ENCODE measurements at regions not wholly inside any gene's neighbourhood (a gene's known extent, or its start where the extent isn't known, plus 50 kb on each side); places are given as distances from the start of the nearest gene placed in this dataset.

DNA sequence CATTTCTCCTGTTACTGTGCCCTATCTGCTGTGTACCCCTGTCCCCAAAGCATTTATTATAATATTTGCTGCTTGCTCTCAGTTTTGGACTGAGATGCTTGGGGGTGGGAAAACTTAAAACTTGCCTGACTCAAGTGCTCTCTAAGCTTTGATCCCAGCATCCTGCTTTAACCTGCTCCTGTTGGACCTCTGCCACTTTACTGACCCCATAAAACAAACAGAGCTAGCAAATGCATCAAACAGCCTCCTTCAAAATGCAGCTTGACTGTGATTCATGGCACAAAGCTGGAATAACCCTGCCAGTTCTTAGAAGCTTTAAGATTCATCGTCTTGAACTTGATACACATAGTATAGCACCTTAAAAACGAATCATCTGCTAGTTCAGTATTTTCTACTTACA is 212.5 kb downstream of the DEPDC1B start:
- no peak for TF ChIP-seq POLR2A (IDR thresholded peaks at IDR 0.05; ENCODE audit: low read depth)
- TF ChIP-seq, protein P1, sequence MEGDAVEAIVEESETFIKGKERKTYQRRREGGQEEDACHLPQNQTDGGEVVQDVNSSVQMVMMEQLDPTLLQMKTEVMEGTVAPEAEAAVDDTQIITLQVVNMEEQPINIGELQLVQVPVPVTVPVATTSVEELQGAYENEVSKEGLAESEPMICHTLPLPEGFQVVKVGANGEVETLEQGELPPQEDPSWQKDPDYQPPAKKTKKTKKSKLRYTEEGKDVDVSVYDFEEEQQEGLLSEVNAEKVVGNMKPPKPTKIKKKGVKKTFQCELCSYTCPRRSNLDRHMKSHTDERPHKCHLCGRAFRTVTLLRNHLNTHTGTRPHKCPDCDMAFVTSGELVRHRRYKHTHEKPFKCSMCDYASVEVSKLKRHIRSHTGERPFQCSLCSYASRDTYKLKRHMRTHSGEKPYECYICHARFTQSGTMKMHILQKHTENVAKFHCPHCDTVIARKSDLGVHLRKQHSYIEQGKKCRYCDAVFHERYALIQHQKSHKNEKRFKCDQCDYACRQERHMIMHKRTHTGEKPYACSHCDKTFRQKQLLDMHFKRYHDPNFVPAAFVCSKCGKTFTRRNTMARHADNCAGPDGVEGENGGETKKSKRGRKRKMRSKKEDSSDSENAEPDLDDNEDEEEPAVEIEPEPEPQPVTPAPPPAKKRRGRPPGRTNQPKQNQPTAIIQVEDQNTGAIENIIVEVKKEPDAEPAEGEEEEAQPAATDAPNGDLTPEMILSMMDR (IDR thresholded peaks at IDR 0.05) = no peak
- TF ChIP-seq EP300 (IDR thresholded peaks at IDR 0.05) = no peak
